22Rv1 (cell line): ENCODE measurements at regions not wholly inside any gene's neighbourhood (a gene's known extent, or its start where the extent isn't known, plus 50 kb on each side); places are given as distances from the start of the nearest gene placed in this dataset.

Experiments used
- H3K27ac ChIP-seq: fragments of 450-650 bp; 2 replicates; pipeline ENCODE4 v1.5.1; 2017
- CTCF ChIP-seq: fragments of 450-650 bp; IDR thresholded peaks from 2 replicates; pipeline ENCODE4 v1.5.1; 2017; ENCODE audit warnings: mild to moderate bottlenecking
- ZFX ChIP-seq: fragments of 450-650 bp; IDR thresholded peaks from 2 replicates; pipeline ENCODE4 v1.6.1; 2017; ENCODE audit warnings: antibody characterized with exemption, borderline replicate concordance

DNA sequence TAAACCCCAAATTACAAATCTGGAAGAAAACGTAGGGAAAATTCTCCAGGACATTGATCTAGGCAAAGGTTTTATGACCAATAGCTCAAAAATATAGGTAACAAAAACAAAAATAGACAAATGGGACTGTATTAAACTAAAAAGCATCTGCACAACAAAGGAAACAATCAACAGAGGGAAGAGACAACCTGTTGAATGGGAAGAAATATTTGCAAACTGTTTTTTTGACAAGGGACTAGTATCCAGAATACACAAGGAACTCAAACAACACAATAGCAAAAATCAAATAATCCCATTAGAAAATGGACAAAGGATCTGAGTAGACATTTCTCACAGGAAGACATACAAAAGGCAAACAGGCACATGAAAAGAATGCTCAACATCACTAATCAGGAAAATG lies 386.3 kb downstream of the ENC1 start:
- TF ChIP-seq ZFX (no peak), CTCF (no peak)
- H3K27ac ChIP-seq: no peak overlapping the region

DNA sequence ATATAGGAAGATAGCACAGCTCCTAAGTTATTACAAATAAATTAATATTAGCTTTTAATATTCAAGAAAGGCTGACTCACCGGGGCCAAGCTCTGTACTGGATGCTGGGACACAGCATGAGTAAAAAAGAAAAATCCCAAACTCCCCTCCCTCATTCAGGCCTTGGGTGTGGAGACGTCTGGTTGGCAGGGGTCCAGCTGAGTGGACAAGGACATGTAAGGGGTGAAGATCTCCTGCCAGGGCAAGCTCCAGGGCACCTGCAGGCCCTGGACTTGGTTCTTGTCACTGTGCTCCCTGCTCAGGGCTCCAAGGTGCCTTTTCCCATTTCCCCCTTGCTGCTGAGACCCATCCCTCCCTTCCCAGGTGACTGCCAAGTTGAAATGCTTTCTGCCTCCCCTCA lies 388.5 kb downstream of the ENC1 start:
- H3K27ac ChIP-seq: no peak overlapping the region
- TF ChIP-seq ZFX (no peak), CTCF (no peak)

GRCh38 chr5:74251141-74252035 lies 389.1 kb downstream of the ENC1 start:
- no peak for TF ChIP-seq ZFX
- TF ChIP-seq CTCF: no peak
- no peak overlapping the region for H3K27ac ChIP-seq

DNA sequence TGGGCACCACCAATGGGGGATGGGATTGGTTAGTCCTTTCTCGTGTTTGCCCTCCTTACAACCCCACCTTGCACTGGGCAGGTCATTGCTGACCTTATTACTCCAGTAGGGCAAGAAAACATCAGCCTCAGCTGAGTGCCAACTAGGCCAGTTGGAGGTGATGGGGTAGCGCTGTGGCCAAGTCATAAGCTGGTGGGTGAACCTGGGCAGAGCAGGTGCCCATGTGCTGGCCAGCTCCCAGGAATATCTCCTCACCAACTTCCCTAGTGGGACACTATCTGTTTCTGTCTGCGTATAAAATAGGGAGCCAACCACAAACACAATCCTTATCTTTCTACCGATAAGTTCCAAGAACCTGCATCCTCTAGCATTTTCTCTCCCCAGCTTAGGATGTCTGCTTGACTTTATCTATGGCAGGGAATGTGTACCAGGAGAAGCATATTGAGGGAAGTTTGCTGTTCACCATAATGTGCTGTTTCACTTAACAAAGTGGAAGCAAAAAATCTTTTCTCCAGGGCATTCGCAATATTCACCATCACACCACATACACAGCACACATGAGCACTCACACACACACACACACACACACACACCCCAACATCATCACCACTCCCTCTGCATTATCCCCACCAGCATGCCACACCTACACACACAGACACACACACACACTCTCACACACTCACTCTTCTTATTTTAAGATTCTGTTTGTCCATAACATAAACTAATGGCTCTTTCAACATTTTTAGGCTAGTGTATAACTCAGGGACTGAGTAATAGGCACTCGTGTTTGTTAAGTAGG lies 390.0 kb downstream of the ENC1 start:
- TF ChIP-seq ZFX: no peak
- no peak for TF ChIP-seq CTCF
- no peak overlapping the region for H3K27ac ChIP-seq

DNA sequence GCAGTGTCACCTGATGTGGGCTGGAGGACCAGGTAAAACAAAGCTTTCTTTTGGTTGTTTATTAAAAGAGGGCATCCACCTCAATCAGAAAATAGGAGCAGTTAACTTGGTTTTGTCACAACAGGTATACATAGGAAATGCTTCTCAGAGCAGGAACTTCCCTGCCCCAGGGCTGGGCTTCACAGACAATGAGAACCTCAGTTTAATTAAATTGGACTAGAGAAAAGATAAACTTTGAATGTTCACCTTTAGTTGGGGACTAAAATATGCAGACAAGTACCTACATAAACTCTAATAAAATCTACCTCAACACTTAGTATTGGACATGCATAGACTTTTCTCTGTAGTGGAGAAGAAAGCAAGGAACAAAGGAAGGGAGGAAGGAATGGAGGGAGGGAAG lies 392.0 kb downstream of the ENC1 start:
- TF ChIP-seq ZFX (no peak), CTCF (no peak)
- H3K27ac ChIP-seq: no peak overlapping the region

DNA sequence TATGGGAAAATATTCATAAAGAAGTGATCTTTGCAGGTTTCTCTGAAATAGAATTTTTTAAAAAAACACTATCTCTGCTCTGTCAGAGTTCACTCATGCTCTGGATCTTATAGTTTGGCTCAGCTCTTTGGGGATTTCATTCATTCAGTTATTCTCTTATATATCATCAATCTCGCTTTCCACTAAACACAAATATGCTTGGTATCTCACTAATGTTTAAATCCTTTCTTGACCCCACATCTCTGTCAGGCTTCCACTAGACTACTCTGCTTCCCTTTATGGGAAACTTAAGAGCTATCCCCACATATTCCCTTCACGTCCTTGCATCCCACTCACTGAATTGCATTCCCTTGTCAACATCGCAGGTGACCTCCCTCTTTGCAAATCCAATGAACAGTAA lies 396.1 kb downstream of the ENC1 start:
- no peak for TF ChIP-seq ZFX
- no peak for TF ChIP-seq CTCF

DNA sequence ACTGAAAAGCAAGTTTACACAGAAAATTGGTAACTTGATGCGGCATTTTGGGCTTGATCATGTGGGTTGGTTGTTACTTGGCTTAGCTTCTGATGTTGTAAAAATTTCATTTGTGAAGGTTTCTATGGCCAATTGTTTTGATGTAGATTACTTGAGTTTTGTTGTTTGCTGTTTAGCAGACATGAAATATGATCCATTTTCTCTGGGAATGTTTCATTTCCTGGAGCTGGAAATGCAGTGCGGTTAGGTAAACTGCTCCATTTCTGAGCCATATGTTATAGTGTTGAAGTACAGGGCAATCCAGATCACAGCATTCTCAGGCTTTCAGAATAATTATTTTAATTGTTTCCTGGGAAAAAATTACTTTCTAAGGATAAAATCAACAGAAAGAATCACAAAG lies 396.9 kb downstream of the ENC1 start:
- no peak overlapping the region for H3K27ac ChIP-seq
- TF ChIP-seq CTCF: no peak

More for the DNA sequence above, 396.1 kb downstream of the ENC1 start:
- no peak overlapping the region for H3K27ac ChIP-seq
